ENCODE measurements at regions not wholly inside any gene's neighbourhood (a gene's known extent, or its start where the extent isn't known, plus 50 kb on each side); places are given as distances from the start of the nearest gene placed in this dataset.
"Not testable (repeated sequence)": the region's sequence is repeated elsewhere in the genome, so short reads cannot be mapped to it uniquely, and the experiment has no call there.

DNA sequence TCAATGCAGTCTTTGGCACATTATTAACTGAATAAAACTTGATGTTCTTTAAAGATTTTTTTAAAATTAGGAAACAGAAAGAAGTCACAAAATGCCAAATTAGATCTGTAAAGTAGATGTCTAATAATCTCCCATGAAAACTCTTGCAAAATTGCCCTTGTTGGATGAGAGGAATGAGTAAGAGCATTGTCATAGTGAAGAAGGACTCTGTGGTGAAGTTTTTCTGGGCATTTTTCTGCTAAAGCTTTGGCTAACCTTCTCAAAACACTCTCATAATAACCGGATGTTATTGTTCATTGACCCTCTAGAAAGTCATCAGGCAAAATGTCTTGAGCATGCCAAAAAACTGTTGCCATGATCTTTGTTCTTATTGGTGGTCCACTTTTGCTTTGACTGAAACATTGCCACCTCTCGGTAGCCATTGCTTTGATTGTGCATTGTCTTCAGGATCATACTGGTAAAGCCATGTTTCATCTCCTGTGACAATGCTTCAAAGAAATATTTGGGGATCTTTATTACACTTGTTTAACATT, 549.3 kb downstream of the LIG4 start:
- no peak for DNase-seq (ENCODE audit: low read depth)

DNA sequence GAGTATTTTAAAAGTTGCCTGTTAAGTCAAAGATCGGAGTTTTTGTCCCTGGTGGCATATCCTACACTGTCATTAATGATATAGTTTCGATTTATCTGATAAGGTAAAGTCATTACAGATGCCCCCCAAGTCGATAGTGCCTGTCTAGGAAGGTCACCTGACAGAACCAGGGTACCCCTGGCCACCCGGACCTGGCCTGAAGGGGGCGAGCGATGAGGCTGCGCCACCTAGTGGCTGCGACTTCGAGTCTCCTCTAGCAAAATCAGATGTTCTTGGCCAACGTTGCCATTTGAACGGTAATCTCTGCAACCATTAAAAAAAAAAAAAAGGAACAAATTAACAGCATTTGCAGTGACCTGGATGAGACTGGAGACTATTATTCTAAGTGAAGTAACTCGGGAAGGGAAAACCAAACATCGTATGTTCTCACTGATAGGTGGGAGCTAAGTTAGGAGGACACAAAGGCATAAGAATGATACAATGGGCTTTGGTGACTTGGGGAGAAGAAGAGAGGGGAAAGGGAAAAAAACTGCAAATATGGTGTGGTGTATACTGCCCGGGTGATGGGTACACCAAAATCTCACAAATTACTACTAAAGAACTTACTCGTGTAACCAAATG, 565.1 kb downstream of the LIG4 start:
- DNase-seq (ENCODE audit: low read depth) = peak; percentile 24

DNA sequence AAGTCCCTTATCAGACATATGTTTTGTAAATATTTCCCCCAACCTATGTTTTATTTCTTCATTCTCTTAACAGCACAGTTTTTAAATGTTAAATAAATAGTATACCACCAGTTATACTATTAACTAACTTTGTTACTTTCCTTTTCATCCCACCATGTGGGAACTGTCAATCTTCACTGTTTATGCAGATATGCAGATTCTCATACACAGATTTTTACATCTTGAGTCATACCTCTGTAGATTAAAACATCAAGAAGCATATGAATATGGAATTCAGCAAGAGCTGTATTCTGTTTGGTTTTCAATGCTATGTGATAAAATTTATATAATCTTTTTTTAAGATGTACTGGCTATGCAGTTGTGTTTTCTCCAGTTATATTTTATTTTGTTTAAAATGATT, 566.3 kb downstream of the LIG4 start:
- no peak for DNase-seq (ENCODE audit: low read depth)

DNA sequence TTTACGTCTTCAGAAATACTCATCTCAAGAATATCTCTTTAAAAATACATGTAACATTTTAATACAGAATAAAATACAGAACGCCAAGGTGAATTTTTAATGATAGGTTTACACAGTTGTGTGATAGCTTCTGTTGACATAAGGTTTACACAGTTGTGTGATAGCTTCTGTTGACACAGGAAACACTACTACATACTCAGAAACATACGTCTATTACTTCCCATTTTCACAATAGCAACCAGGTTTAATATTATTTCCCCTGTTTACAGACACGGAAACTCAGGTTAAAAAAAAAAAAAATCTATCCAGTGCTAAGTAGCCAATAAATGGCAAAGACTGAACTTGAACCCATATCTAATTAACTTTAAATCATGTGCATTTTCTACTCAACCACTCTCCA, 571.2 kb downstream of the LIG4 start:
- no peak for DNase-seq (ENCODE audit: low read depth)

DNA sequence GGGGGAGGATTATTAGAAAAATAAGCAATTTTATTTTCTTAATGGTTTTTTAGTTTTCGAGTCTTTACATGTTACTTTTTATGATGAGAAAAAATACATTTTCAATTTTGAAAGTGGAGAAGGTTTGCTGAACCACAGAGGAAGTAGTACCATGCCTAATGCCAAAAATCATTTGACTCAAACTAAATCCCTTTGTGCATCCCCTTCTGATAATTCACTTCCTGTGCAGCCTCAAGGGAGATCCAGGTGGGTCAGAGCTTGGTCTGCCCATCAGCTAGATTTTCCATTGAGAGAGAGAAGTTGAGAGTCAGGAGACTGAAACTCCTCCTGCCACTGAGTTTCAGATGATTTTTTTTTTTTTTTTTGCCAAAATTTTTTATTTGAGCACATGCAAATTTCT, 571.7 kb downstream of the LIG4 start:
- DNase-seq (ENCODE audit: low read depth) = no peak

DNA sequence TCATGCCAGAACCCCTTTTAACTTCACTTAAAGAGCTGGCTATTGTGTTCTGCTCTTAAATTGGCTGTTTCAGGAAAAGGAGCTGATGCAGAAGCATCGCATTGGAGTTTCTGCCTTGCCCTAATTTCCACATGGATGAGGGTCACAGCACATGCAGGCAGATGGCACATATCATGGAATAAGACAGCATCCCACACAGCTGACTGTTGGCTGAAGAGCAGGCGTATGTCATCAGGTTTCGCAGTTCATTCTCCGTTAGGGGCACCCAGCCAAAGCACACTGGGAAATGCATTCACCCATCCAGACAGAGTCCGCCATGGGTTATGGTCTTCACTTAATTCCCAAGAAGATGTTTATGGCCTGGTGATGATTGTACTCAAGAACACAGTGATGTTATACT, 572.5 kb downstream of the LIG4 start:
- DNase-seq (ENCODE audit: low read depth) = no peak

DNA sequence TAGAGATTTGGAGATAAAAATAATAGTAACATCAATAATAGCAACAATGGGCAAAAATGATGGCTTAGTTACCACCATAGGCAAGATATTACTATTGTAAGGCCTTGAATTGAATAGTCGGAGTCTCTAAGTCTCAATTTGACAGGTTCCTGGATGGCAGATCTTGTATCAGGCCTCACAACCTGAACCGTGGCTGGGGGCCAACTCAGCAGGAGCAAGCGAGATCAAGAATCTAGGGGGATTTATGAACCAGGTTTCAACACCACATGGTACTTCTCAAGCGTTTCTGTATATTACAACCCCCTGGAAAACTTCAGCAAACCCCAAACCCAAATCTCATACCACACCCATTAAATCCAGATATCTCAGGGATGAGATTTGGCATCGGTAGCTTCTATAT, 573.8 kb downstream of the LIG4 start:
- no peak for DNase-seq (ENCODE audit: low read depth)

DNA sequence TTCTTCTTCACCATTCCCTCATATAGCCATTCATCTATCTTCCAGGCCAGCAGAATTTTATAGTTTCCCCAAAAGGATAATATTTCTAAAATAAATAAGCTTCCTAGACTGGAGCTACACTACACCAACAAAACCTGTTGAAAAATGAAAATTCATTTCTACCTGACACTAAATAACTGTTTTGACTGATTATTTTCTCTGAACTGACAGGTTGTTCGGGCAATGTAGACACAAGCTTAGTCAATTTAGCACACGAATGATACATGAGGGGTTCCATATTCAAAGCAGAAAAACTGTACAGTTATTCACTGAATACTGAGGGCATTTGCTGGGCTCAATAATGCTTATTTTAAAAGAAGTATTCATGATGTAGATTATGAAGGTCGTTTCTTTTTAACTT, 589.7 kb downstream of the LIG4 start:
- DNase-seq (ENCODE audit: low read depth) = no peak

DNA sequence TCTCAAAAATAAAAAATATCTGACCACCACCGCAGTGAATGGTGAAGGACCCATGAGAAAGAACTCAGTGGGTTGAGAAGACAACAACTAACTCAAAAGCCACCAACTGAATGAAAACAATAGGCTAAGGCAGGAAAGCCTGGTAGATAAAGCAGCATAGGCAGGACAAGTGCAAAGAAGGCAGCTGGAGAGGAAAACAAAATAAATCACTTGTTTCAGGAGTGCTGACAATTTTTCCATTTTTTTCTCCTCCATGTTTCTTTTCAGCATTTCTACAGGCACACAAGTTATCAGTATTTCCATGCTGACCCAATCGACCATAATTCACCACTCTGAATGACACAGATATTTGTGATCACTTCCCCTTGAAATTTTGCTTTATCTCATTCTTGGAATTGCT, 597.8 kb downstream of the LIG4 start:
- no peak for DNase-seq (ENCODE audit: low read depth)

DNA sequence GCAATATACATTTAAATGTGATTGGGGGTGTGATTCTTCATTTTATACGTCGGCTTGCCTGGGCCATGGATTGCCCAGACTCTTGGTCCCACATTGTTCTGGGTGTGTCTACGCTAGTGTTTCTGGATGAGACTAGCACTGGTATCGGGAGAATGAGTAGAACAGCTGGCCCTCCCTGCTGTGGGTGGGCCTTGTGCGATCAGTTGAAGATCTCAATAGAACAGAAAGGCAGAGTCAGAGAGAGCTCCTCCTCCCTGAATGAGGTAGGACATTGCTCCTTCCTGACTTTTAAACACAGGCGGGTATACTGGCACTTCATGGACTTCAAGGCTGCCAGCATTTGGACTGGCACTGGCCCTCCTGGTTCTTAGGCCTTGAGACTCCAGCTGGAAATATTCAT, 603.0 kb downstream of the LIG4 start:
- no peak for DNase-seq (ENCODE audit: low read depth)

DNA sequence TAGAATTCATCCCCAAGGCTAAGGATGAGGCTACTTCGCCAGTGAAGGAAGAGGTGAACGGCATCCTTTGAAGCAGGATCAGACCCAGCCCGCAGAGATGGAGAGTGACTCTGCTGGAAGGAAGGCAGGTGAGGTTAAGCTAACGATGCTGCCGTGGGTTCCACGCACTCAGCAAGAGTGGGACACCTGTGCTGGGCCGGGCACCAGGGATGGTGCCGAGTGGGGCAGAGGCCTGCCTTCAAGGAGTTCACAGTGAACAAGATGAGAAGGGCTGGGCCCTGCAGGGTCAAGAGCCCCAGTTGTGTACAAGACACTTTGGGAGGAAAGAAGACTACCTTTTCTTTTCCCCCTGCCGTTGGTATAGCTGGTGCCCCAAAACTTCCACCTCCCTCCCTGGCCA, 606.6 kb downstream of the LIG4 start:
- no peak for DNase-seq (ENCODE audit: low read depth)

DNA sequence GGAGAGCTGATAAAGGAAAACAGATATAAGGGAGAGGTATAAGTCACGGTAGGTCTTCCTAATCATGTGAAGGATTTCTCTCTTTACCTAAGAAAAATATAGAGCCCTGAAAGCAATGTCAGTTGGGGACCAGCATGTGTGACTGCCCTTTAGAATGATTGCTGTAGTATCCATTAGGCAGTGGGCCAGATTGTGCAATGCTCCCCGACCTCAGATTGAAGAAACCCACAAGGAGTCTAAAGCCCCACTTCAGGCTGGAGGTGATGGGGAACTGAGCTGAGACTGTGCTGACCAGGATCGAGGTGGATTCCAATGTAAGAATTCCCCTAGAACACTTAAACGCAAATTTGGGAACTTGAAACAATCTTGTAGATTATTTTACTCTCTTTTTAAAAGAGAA, 614.4 kb downstream of the LIG4 start:
- no peak for DNase-seq (ENCODE audit: low read depth)

DNA sequence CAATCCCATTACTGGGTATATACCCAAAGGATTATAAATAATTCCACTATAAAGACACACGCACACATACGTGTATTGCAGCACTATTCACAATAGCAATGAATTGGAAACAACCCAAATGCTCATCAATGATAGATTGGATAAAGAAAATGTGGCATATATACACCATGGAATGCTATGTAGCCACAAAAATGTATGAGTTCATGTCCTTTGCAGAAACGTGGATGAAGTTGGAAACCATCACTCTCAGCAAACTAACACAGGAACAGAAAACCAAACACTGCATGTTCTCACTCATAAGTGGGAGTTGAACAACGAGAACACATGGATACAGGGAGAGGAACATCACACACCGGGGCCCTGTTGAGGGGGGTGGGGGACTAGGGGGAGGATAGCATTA, 619.0 kb downstream of the LIG4 start:
- DNase-seq (ENCODE audit: low read depth) = not testable (repeated sequence)

DNA sequence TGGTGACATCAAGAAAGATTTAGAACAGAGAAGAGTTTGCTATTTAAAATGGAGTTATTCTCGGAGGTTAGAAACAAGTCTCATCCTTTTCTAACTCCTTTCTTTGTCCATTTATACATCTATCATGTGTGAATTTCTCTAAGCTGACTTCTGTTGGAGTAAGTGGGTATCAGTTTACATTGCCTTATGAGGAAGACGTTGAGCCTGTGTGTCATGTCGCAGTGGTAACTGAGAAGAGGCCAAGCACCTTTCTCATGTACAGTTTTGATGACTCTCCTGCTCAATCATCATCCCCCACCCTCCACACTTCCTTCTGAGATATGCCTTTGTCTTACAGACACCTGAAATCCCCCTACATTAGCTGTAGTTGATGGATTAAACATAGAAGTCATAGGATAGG, 624.8 kb downstream of the LIG4 start:
- no peak for DNase-seq (ENCODE audit: low read depth)

DNA sequence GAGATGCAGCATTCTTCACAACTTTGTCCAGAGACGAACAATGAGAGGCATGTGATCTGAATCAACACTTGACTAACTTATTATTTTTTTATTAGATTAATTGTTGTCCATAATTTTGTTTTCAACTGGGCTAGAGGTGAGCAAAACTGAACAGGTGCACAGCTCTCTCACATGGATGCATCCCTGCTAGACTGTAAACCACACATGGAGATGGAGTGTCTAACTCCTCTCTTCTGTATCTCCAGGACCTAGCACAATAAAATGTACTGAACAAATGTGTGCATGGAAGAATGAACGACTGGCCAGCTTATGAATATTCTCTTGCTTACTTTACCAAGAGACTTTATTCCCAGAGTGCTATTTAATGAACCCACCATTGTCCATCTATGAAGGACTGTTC, 627.7 kb downstream of the LIG4 start:
- DNase-seq (ENCODE audit: low read depth) = no peak

DNA sequence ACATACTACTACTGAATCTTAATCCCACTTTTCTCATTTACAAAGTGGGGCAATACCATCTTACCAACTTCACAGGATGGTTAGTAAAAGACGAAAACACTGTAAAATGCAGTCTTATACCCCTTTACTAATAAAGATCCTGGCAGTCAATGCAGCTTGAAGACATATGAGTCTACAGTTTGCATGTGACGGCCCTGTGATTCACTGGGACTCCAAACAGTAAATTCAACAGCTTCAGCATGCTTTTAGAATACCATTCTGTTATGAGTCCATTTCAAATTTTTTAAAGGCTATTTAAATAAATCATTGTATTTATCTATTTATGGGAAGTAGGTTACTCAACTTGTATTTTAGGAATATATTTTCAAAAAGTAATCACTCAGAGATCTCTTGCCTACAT, 629.1 kb downstream of the LIG4 start:
- DNase-seq (ENCODE audit: low read depth) = no peak

DNA sequence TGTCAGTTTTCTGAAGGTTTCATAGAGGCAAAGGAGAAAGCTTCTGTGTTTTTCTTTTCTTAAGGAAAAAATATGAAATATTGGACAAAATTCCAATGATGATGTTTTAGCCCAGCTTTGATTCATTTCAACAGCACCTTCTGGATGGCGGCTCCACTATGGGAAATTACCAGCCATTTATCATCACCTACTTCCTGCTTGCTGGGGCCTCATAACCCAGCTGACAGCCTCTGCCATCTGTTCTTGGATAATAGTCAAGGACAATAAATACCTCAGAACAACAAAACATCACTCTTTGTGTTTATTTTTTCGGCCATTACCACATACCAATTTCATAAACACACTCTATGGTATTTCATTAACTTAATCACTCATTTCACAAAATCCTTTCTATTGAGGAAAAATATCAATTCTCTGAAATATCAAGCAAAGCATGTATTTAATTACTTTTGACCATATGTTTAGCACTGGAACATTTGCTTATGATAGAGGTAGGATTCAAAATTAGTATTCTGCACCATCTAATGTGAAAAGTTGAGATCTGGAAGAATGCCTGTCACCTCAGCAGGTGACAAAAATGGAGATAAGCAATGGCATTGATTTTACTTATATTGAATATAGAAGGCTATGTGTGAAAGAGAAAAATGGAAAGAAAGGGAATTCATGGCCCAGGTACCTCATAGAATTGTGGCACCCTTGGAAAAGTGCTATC, 629.7 kb downstream of the LIG4 start:
- no peak for DNase-seq (ENCODE audit: low read depth)

DNA sequence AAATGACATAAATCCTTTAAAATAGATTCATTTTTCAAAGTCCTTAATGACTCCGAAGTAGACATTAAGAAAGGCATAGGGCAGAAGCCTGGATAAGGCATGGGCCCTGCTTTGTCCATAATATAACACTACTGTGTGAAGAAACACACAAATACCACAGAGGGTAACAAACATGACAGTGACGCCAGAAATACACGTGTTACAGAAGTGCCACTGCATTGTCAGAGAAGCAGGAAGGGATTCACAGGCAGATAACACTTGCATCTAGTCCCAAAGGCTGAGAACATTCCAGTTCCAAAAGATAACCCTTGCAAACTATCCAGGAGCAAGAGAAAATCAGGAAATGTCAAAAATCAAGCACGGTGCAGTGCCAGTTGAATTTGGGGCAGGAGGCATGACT, 633.2 kb downstream of the LIG4 start:
- DNase-seq (ENCODE audit: low read depth) = no peak

DNA sequence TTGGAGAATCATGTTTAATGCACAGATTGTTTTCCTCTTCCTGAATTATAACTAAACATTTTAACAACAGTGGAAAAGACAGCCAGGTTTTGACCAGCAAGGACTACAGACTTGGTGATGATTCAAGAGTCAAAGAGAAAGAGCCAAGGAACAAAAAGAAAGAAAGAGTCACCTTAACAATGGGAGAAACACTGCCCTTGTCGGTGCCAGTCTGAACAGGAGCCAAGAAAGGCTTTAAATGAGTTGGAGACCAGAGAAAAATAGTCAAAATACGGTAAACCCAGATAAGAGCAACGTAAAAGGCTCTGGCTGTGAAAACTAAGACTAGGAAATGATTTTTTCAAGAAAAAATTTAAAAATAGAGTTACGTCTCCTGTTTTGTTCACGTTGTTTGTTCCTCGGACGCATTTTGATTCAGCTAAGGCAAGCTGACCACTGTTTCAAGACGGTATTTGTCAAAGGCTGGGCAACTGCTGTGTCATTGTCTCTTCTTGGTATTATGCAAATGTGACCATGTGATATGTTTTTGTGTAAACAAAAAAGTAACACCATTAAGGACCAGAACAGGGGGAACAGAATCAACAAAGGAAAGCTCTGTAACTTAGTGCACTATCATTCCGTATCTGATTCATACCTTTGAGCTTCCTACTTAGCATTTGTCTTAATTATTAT, 634.5 kb downstream of the LIG4 start:
- no peak for DNase-seq (ENCODE audit: low read depth)

DNA sequence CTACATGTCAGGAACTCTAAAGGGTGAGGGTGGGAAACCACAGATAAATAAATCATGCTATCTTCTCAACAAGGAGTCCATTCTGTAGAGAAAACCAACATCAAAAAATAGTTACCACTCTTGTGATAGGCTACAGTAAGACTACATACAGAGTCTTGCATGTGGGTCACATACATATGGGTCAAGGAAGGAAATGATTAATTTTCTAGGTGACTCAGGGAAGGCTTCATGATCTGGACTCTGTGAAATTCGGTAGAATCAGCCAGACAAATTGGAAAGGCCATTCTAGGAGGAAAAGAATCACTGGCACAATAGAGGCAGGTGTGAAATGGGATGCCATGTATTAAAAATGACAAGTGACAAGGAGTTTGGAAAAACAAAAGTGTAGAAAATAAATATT, 638.9 kb downstream of the LIG4 start:
- no peak for DNase-seq (ENCODE audit: low read depth)

DNA sequence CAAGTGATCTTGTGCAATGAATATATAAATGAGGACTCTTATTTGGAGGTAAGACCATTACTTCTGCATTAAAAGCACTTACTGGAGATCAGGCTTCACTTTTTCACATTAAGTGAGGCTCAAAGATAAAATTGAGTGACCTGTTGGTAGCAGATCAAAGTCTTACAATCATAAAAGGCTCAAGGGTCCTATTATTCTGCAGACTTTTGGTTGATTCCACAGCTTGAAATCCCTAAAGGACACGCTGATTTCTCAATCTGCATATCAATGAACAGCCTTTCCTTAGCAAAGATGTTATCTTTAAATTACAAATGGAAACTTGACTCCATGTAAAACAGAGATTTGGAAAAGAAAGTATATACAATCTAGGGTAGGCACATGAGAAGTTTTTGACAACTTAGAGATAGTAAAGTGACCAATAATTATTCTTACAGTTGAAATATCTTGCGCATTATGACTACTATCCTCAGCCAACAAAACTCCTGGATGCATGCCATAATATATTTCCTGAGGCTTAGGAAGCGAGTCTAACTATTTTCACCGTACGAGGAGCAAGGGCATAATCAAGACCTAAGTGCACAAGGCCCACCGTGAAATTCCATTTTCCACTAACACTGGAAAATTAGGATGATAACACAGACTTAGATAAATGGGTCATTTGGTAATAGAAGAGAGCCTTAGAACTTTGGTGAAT, 640.7 kb downstream of the LIG4 start:
- no peak for DNase-seq (ENCODE audit: low read depth)

DNA sequence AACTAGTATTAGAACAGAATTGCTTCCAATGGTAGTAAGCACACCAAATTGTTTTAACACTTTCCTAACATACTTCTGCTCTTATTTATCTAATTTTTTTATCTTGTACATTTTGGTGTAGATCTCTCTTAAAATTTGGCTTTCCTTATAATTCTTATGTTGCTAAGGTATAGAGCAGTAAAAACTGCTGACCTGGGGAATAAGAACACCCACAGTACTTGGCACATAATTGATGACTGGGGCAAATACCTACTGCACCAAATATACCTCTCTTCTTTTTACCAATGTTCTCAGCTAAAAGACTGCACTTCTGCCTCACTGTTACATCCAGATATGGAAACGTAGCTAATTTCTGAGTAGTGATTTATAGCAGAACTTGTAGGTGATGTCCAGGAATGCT, 642.2 kb downstream of the LIG4 start:
- no peak for DNase-seq (ENCODE audit: low read depth)

DNA sequence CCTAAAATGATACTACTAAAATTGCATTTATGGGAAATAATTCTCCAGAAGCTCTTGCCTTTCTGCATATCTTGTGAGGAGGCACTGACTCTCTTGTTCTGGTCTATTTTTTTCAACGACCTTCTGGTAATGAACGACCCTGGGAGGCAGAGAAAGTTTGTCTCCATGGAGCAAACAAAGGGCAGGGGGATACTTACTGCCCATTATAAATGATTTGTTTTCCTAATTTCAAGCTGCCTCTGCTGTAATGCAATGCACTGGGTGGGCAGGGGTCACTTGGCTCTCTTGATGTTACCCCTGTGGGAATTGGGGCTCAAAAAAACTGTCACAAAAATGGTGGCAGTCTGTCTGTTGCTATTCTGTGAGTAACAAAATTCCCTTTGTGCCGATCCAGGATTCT, 643.2 kb downstream of the LIG4 start:
- no peak for DNase-seq (ENCODE audit: low read depth)

Data from HS-27A (cell line).